ENCODE measurements at regions not wholly inside any gene's neighbourhood (a gene's known extent, or its start where the extent isn't known, plus 50 kb on each side); places are given as distances from the start of the nearest gene placed in this dataset.

DNA sequence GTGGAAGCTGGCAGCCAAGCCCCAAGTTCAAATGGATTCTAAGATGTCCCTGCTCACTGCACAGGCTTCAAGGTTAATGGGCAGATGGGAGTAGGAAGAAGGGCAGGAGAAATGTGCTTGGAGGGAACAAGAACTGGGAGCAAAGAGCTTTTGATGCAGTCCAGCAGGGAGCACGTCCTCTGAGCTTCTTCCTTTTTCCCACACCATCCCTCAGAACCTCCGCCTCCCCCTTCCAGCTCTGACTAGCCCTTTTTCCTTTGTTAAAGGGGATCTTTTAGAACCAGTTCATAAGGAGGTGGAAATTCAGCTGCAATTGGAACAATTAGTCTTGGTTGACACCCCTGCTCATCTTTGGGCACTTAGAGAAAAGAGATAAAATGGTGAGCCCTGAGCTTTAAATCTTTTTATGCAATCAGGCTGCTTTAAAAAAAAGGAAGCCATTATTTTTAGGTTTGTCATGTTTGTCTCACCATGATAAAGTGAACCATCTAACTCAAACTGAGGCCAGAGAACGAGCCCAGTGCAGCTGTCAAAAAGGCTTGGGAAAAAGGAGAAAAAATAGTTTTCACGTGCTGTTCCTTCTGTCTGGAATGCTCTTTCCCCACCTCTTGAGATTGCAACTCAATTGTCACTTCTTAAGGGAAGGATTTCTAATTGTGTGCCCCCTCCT, 135.8 kb upstream of the IL1RAPL2 start:
- intact Hi-C loops (cut with micrococcal nuclease), result no loop called here
- no peak overlapping the region for H3K27ac Mint-ChIP-seq
- no peaks in the 10 kb centered on the region for H3K4me1 Mint-ChIP-seq (ENCODE audit: low read depth)
- H3K27me3 Mint-ChIP-seq, result peaks cover 4% of the 10 kb centered on the region
- no peaks in the 10 kb centered on the region for H3K9me3 Mint-ChIP-seq
- ChIA-PET CTCF (no interaction called here), POLR2A (no interaction called here)
- no peak overlapping the region for H3K4me3 Mint-ChIP-seq
- no peak for DNase-seq
- H3K36me3 Mint-ChIP-seq, result no peaks in the 10 kb centered on the region

DNA sequence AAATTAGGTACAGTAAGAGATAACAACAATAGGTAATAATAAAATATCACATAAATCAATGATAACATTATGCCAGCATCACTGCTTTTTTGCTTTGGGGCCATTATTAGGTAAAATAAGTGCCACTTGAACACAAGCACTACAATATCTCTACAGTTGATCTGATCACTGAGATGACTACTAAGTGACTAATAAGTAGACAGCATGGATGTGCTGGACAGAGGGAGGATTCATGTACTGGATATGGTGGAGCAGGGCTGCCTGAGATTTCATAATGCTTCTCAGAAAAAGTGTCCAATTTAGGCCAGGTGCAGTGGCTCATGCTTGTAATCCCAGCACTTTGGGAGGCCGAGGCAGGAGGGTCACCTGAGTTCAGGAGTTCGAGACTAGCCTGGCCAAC, 137.8 kb upstream of the IL1RAPL2 start:
- Mint-ChIP-seq H3K4me3 (no peak overlapping the region), H3K27ac (no peak overlapping the region), H3K27me3 (peaks cover 3% of the 10 kb centered on the region), H3K4me1 (ENCODE audit: low read depth) (no peaks in the 10 kb centered on the region), H3K9me3 (no peaks in the 10 kb centered on the region), H3K36me3 (no peaks in the 10 kb centered on the region)
- POLR2A ChIA-PET, result no interaction called here
- CTCF ChIA-PET, result no interaction called here
- DNase-seq, result no peak
- intact Hi-C loops (cut with micrococcal nuclease), result no loop called here

DNA sequence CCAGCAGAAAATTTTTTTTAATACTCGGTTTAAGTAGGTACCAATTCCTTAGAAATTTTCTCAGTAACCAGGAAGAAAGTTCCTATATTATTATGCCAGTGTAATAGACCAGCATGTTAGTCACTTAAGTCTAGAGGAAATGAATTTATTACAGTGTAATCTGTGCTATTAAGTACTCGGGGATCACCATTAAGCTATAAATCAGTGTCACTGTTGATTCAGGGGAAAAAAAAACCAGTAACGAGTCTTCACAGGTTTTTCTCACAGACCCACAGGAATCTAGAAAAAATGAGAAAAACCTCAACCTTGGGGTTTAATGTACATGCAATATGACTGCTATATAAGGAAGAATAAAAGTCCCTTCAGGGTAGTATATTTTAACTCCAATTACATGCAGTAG, 138.3 kb upstream of the IL1RAPL2 start:
- Mint-ChIP-seq H3K27me3 (peaks cover 3% of the 10 kb centered on the region), H3K36me3 (no peaks in the 10 kb centered on the region), H3K4me3 (no peak overlapping the region), H3K4me1 (ENCODE audit: low read depth) (no peaks in the 10 kb centered on the region), H3K27ac (no peak overlapping the region), H3K9me3 (no peaks in the 10 kb centered on the region)
- ChIA-PET POLR2A (no interaction called here), CTCF (no interaction called here)
- DNase-seq, result no peak
- intact Hi-C loops (cut with micrococcal nuclease), result no loop called here

DNA sequence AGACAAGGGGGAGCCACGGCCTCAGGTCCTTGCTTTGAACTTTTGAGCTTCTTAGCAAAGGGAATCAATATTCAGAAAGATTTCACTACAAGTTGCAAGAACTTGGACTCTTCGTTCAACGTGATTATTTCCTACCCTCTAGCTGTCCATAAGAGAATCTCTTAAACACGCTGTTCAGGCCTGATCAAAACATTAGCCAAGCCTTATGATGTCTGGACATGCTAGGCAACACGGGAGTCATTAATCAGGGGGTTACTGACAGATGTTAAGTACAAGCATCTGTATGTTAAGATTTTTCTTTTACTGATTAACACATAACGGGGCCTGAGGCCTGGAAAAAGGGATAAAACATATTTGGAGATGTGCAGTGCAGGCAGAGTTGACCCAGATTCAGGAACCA, 138.9 kb upstream of the IL1RAPL2 start:
- POLR2A ChIA-PET, result no interaction called here
- Mint-ChIP-seq H3K9me3 (no peaks in the 10 kb centered on the region), H3K4me1 (ENCODE audit: low read depth) (no peaks in the 10 kb centered on the region), H3K4me3 (no peak overlapping the region), H3K27ac (no peak overlapping the region), H3K36me3 (no peaks in the 10 kb centered on the region), H3K27me3 (peaks cover 1% of the 10 kb centered on the region)
- intact Hi-C loops (cut with micrococcal nuclease), result no loop called here
- DNase-seq, result no peak
- CTCF ChIA-PET, result no interaction called here

DNA sequence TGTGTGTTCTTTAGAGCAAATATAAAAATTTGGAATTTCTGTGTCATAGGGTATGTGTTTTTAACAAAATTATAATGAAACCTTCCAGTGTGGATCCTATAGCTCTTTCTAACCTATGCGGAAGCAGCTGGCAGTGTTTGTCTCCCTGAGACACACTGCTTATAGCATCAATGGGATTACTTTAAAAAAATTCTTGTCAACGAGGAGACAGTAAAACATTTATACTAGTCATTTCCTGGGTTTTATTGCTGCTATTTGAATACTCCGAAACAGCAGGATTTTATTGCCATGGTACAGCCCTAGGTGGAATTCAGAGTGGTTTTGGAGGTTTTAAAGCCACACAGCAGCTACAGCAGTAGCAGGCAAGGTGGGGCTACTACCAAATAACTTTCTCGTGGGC, 145.1 kb upstream of the IL1RAPL2 start:
- no peaks in the 10 kb centered on the region for H3K4me1 Mint-ChIP-seq (ENCODE audit: low read depth)
- no peak overlapping the region for H3K4me3 Mint-ChIP-seq
- intact Hi-C loops (cut with micrococcal nuclease), result no loop called here
- H3K9me3 Mint-ChIP-seq, result peaks cover 7% of the 10 kb centered on the region
- ChIA-PET CTCF (no interaction called here), POLR2A (no interaction called here)
- no peak for DNase-seq
- peaks cover 1% of the 10 kb centered on the region for H3K27me3 Mint-ChIP-seq
- H3K27ac Mint-ChIP-seq, result no peak overlapping the region
- H3K36me3 Mint-ChIP-seq, result no peaks in the 10 kb centered on the region

DNA sequence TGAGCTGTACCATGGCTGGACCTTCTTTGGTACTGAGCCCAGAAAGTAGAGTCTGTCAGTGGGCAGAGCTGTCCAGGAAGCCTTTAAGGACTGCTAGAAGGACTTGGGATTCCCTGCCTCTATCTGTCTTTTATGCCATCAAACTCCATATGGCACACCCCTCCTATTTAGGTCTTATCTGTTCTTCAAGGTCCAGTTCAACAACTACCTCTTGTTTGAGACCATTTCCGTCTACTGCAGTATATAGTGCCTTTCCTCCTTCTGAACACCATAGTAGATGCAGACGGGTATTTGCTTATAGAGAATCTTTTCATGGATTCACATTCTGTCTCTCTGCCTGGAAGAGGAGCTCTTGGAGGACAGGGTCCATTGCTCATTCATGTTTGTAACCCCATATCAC, 146.1 kb upstream of the IL1RAPL2 start:
- no peak overlapping the region for H3K27ac Mint-ChIP-seq
- H3K4me1 Mint-ChIP-seq (ENCODE audit: low read depth), result no peaks in the 10 kb centered on the region
- intact Hi-C loops (cut with micrococcal nuclease), result no loop called here
- H3K27me3 Mint-ChIP-seq, result peaks cover under 1% of the 10 kb centered on the region
- no peak overlapping the region for H3K4me3 Mint-ChIP-seq
- CTCF ChIA-PET, result no interaction called here
- POLR2A ChIA-PET, result no interaction called here
- peaks cover 9% of the 10 kb centered on the region for H3K9me3 Mint-ChIP-seq
- no peak for DNase-seq
- no peaks in the 10 kb centered on the region for H3K36me3 Mint-ChIP-seq

DNA sequence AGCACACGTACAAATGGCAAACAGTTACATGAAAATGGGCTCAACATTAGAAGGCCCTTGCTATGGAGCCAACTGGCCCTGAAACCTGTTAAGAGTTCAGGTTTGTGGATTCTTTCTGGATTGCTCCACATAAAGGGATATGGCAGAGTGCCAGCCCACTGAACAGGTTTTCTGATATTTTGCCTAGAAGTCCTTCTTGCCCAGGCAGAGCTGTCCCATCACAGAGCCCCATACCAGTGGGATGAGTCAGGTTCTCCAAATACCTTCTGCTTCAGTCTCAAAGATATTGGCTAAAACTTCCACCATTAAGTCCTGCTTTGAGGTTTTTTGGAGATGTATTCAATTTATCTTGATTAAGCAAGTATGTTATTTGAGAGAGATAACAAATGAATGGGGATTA, 146.8 kb upstream of the IL1RAPL2 start:
- Mint-ChIP-seq H3K27me3 (no peaks in the 10 kb centered on the region), H3K4me1 (ENCODE audit: low read depth) (no peaks in the 10 kb centered on the region), H3K4me3 (no peak overlapping the region), H3K36me3 (no peaks in the 10 kb centered on the region), H3K27ac (no peak overlapping the region), H3K9me3 (peaks cover 9% of the 10 kb centered on the region)
- intact Hi-C loops (cut with micrococcal nuclease), result no loop called here
- no peak for DNase-seq
- CTCF ChIA-PET, result no interaction called here
- POLR2A ChIA-PET, result no interaction called here

DNA sequence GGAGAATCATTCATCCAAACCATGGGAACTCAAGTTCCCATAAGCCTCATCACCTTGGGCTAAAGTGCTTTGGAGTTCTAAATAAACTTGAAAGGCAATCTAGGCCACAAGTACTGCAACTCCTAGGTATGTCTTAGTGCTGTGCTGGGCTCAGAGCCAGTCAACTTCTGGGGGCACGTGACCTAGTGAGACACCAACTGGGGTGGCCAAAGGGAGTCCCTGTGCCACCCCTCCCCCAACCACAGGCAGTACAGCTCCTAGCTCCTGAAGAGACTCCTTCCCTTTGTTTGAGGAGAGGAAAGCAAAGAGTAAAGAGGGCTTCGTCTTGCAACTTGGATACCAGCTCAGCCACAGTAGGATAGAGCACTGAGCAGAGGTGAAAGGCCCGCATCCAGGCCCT, 154.2 kb upstream of the IL1RAPL2 start:
- no peak overlapping the region for H3K4me3 Mint-ChIP-seq
- H3K4me1 Mint-ChIP-seq (ENCODE audit: low read depth), result no peaks in the 10 kb centered on the region
- H3K27ac Mint-ChIP-seq, result no peak overlapping the region
- peaks cover 3% of the 10 kb centered on the region for H3K9me3 Mint-ChIP-seq
- no peaks in the 10 kb centered on the region for H3K36me3 Mint-ChIP-seq
- H3K27me3 Mint-ChIP-seq, result no peaks in the 10 kb centered on the region
- CTCF ChIA-PET, result no interaction called here
- POLR2A ChIA-PET, result no interaction called here
- no peak for DNase-seq
- intact Hi-C loops (cut with micrococcal nuclease), result no loop called here

DNA sequence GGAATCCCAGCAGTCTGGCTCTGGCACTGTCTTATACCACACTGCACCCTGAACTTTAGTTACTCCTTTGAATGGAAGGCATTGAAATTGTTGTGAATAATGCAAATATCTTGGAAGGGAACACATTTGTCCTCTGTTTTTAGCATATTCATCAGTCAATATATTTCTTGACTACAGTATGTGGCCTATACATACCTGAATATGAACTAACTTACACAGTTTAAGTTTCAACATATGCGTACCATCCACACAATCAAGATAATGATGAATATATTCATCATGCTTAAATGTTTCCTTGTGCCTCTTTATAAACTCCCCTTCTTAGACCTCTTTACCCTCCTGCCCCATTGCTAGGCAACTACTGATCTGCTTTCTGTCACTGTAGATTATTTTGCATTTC, 145.7 kb upstream of the ESX1 start:
- Mint-ChIP-seq H3K4me1 (ENCODE audit: low read depth) (no peaks in the 10 kb centered on the region), H3K27ac (no peak overlapping the region), H3K4me3 (no peak overlapping the region), H3K27me3 (no peaks in the 10 kb centered on the region), H3K36me3 (no peaks in the 10 kb centered on the region), H3K9me3 (no peaks in the 10 kb centered on the region)
- intact Hi-C loops (cut with micrococcal nuclease), result no loop called here
- ChIA-PET CTCF (no interaction called here), POLR2A (no interaction called here)
- DNase-seq, result no peak

DNA sequence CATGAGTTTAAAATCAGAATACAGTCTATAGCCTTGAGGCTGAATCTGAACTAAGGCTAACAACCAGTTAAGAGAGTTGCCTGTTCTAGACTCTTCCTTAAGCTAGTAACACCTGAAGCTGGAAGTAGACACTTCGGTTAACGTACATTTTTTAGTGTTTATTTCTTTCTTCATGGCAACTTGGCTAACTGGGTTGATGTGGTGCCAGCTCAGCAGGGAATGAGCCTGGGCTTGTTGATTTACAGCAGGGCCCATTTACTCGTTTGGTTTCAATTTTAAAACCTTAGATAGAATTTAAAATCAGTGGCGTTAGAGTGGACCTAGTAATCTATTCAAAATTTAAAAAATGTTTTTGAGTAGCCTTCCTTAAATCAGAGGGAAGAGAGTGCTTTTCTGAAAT, 137.6 kb upstream of the ESX1 start:
- no peaks in the 10 kb centered on the region for H3K27me3 Mint-ChIP-seq
- H3K36me3 Mint-ChIP-seq, result no peaks in the 10 kb centered on the region
- no peak overlapping the region for H3K27ac Mint-ChIP-seq
- ChIA-PET POLR2A (no interaction called here), CTCF (no interaction called here)
- H3K4me3 Mint-ChIP-seq, result no peak overlapping the region
- H3K4me1 Mint-ChIP-seq (ENCODE audit: low read depth), result no peaks in the 10 kb centered on the region
- intact Hi-C loops (cut with micrococcal nuclease), result no loop called here
- H3K9me3 Mint-ChIP-seq, result no peaks in the 10 kb centered on the region
- DNase-seq, result no peak

DNA sequence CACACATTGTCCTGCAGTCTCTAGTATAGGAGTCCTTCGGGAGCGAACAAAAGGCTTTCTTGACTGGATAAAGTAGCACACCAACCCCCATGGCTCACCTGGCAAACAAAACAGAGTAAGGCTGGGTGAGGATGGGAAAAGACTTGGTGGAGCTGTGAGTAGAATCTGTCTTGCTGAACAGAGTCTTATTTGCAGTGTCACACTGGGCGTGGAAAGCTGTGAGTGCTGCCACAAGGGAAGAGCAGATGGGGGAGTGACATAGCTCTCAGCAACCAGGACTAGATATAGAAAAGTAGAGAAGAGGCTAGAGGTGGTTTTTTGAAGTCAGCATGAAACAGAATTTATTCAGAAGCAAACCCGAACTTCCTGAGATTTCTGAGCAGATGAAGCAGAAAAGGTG, 137.2 kb upstream of the ESX1 start:
- Mint-ChIP-seq H3K4me1 (ENCODE audit: low read depth) (no peaks in the 10 kb centered on the region), H3K36me3 (no peaks in the 10 kb centered on the region), H3K27ac (no peak overlapping the region), H3K4me3 (no peak overlapping the region), H3K27me3 (no peaks in the 10 kb centered on the region), H3K9me3 (no peaks in the 10 kb centered on the region)
- no peak for DNase-seq
- CTCF ChIA-PET, result no interaction called here
- POLR2A ChIA-PET, result no interaction called here
- intact Hi-C loops (cut with micrococcal nuclease), result no loop called here

DNA sequence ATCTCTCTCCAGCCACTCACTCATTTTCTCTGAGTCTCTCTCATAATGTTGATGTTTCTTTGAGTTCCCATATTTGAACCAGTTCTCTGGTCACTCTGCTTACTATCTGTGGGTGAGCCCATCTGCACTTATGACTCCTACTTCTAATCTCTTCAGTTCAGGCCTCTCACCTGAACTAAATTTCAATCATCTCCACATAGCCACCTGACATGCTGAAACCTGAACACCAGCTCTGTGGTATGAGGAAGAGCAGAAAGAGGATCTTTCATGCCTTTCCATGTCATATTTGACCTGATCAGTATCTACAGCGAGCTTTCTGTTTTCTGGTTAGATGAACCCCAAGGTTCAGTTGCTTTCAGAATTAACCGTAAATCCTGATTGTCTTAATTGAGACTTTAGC, 122.2 kb upstream of the ESX1 start:
- H3K9me3 Mint-ChIP-seq, result no peaks in the 10 kb centered on the region
- no peaks in the 10 kb centered on the region for H3K4me1 Mint-ChIP-seq (ENCODE audit: low read depth)
- ChIA-PET CTCF (no interaction called here), POLR2A (no interaction called here)
- DNase-seq, result no peak
- H3K36me3 Mint-ChIP-seq, result no peaks in the 10 kb centered on the region
- H3K4me3 Mint-ChIP-seq, result no peak overlapping the region
- no peak overlapping the region for H3K27ac Mint-ChIP-seq
- intact Hi-C loops (cut with micrococcal nuclease), result no loop called here
- no peaks in the 10 kb centered on the region for H3K27me3 Mint-ChIP-seq

DNA sequence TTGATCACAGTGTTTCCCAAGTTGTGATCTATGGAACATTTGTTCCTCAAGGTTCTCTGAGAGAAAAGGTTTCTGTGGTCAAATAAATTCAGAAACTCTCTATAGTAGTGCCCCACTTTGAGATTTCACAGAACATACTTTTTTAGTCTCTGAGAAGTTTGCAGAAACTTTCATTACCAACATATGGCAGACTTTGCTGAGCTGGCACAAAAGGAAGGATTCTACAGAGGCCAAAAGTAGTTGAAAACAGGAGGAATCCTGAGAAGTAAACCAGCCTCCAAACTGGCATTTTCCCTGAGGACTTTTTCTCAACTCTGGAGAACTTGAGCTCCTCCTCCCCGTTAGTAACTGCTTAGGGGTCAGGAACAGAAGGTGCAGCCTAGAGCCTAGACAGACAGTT, 117.8 kb upstream of the ESX1 start:
- H3K27ac Mint-ChIP-seq, result no peak overlapping the region
- H3K9me3 Mint-ChIP-seq, result no peaks in the 10 kb centered on the region
- ChIA-PET POLR2A (no interaction called here), CTCF (no interaction called here)
- intact Hi-C loops (cut with micrococcal nuclease), result no loop called here
- no peaks in the 10 kb centered on the region for H3K4me1 Mint-ChIP-seq (ENCODE audit: low read depth)
- H3K27me3 Mint-ChIP-seq, result no peaks in the 10 kb centered on the region
- DNase-seq, result no peak
- no peaks in the 10 kb centered on the region for H3K36me3 Mint-ChIP-seq
- no peak overlapping the region for H3K4me3 Mint-ChIP-seq

DNA sequence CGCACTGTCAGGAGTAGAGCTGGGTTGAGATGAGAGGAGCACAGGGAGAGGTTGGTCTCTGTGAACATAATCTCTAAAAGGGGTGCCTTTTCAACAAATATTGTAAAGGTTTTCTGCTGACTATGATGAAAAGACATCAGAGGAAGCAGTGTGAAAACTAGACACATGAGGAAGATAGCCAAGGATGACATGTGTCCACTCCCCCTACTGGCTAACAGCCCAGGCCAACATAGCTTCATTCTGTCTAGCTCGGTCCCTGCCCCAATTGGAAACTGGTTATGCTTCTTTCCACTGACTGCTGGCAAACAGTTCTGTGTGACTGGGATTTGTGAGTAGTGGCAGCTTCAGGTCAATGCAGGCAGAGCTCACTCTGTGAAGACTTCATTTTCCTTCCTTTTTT, 115.4 kb upstream of the ESX1 start:
- H3K36me3 Mint-ChIP-seq, result no peaks in the 10 kb centered on the region
- no peak for DNase-seq
- intact Hi-C loops (cut with micrococcal nuclease), result no loop called here
- no peaks in the 10 kb centered on the region for H3K27me3 Mint-ChIP-seq
- H3K27ac Mint-ChIP-seq, result no peak overlapping the region
- H3K4me1 Mint-ChIP-seq (ENCODE audit: low read depth), result no peaks in the 10 kb centered on the region
- POLR2A ChIA-PET, result no interaction called here
- H3K9me3 Mint-ChIP-seq, result no peaks in the 10 kb centered on the region
- H3K4me3 Mint-ChIP-seq, result no peak overlapping the region
- CTCF ChIA-PET, result no interaction called here

Measured in activated CD4-positive, alpha-beta memory T cell treated with anti-CD3 and anti-CD28 coated beads for 36 hours (primary cell).